DMS 273 (cell line): ENCODE measurements at regions not wholly inside any gene's neighbourhood (a gene's known extent, or its start where the extent isn't known, plus 50 kb on each side); places are given as distances from the start of the nearest gene placed in this dataset.

ENCODE experiments used
- DNase-seq: peaks from one replicate; lab custom pipeline; 2025; ENCODE audit not compliant: unreplicated experiment; lab: John Stamatoyannopoulos, UW

GRCh38 chr13:42658019-42658418 lies 84.1 kb downstream of the TNFSF11 start:
- DNase-seq = no peak

- peak; percentile 27 for DNase-seq
Measured at GRCh38 chr13:42660333-42660965, 86.5 kb downstream of the TNFSF11 start.

GRCh38 chr13:42667638-42668037 lies 93.7 kb downstream of the TNFSF11 start:
- DNase-seq = no peak

- DNase-seq = no peak
Measured at GRCh38 chr13:42671502-42671901, 97.5 kb downstream of the TNFSF11 start.

GRCh38 chr13:42673677-42674076 lies 99.7 kb downstream of the TNFSF11 start:
- no peak for DNase-seq

GRCh38 chr13:42680748-42681147 lies 100.6 kb upstream of the FAM216B start:
- DNase-seq = peak; percentile 8

GRCh38 chr13:42681326-42682100 lies 99.9 kb upstream of the FAM216B start:
- DNase-seq = peak; percentile 34

- DNase-seq = no peak
Measured at GRCh38 chr13:42684226-42684625, 97.2 kb upstream of the FAM216B start.

GRCh38 chr13:42685751-42686150 lies 95.6 kb upstream of the FAM216B start:
- DNase-seq = no peak

- no peak for DNase-seq
Measured at GRCh38 chr13:42686165-42686564, 95.2 kb upstream of the FAM216B start.

- DNase-seq = no peak
Measured at GRCh38 chr13:42688821-42689220, 92.6 kb upstream of the FAM216B start.

- peak; percentile 21 for DNase-seq
Measured at GRCh38 chr13:42696191-42696590, 85.2 kb upstream of the FAM216B start.

GRCh38 chr13:42699912-42700311 lies 81.5 kb upstream of the FAM216B start:
- no peak for DNase-seq

GRCh38 chr13:42702716-42703115 lies 78.7 kb upstream of the FAM216B start:
- no peak for DNase-seq

- DNase-seq = no peak
Measured at GRCh38 chr13:42703740-42704139, 77.6 kb upstream of the FAM216B start.

GRCh38 chr13:42706286-42706685 lies 75.1 kb upstream of the FAM216B start:
- no peak for DNase-seq

- DNase-seq = no peak
Measured at GRCh38 chr13:42707048-42707447, 74.3 kb upstream of the FAM216B start.

GRCh38 chr13:42707586-42707985 lies 73.8 kb upstream of the FAM216B start:
- no peak for DNase-seq

- no peak for DNase-seq
Measured at GRCh38 chr13:42708391-42708790, 73.0 kb upstream of the FAM216B start.

- DNase-seq = no peak
Measured at GRCh38 chr13:42709276-42709675, 72.1 kb upstream of the FAM216B start.

GRCh38 chr13:42715909-42716308 lies 65.5 kb upstream of the FAM216B start:
- no peak for DNase-seq

- DNase-seq = no peak
Measured at GRCh38 chr13:42717176-42717575, 64.2 kb upstream of the FAM216B start.
